HepG2 (cell line): ENCODE measurements at regions not wholly inside any gene's neighbourhood (a gene's known extent, or its start where the extent isn't known, plus 50 kb on each side); places are given as distances from the start of the nearest gene placed in this dataset.

ENCODE experiments used
- ATAC-seq: fragments of 200-7000 bp; cut with Tn5 transposase; 3 replicates; pipeline ENCODE4 v1.9.1; 2020; ENCODE audit warnings: mild to moderate bottlenecking, moderate library complexity
- BruUV-seq: library from RNA; stranded (reverse); fragments of 400-500 nt; replicated peaks from 2 replicates; lab custom pipeline; 2021; lab: Mats Ljungman, UMichigan
- CTCF ChIA-PET: fragments of 300-600 bp; formaldehyde crosslinking; extraction: SDS; loops from one replicate; lab custom pipeline; 2021; ENCODE audit warnings: low total read pairs, inconsistent platforms, low intra/inter-chr PET ratio; lab: Yijun Ruan, JAX
- POLR2A ChIA-PET: fragments of 350-600 bp; sonication (Branson Sonifier 250); formaldehyde crosslinking; loops from one replicate; lab custom pipeline; 2020; ENCODE audit warnings: antibody characterized with exemption, inconsistent platforms; lab: Yijun Ruan, JAX
- DNase-seq: peaks from one replicate; pipeline ENCODE4 v3.0.0-alpha.2; 2015; ENCODE audit warnings: low spot score
- FAIRE-seq: peaks from 3 replicates; lab custom pipeline; 2011; peaks lifted over from hg19 to GRCh38; lab: Jason Lieb, UNC
- H2AFZ ChIP-seq: one replicate; pipeline ENCODE4 v1.6.1; 2011; ENCODE audit warnings: low read length, inconsistent platforms
- H3K27ac ChIP-seq: fragments of 300-600 bp; 3 replicates; pipeline ENCODE4 v1.8.0; 2011; ENCODE audit warnings: mixed run types, mild to moderate bottlenecking, mixed read lengths, low read length, inconsistent platforms; ENCODE audit not compliant: insufficient read depth; ENCODE audit errors: extremely low read length
- H3K27me3 ChIP-seq, 2 experiments: fragments of 200-600 bp in 1 of 2; 2 replicates in 1 of 2; 3 replicates in 1 of 2; pipeline versions ENCODE4 v1.6.0 to v1.8.0; 2011; ENCODE audit warnings: low read length in 2 of 2, mild to moderate bottlenecking in 2 of 2, moderate library complexity in 2 of 2, inconsistent platforms in 1 of 2; ENCODE audit not compliant: insufficient read depth in 2 of 2, control insufficient read depth in 1 of 2
- H3K36me3 ChIP-seq, 2 experiments: fragments of 200-600 bp in 1 of 2; replicated peaks in 1 of 2; 2 replicates in 1 of 2; 3 replicates in 1 of 2; pipeline versions ENCODE4 v1.5.1 to v1.8.0; 2011; ENCODE audit warnings: low read length in 2 of 2, inconsistent platforms in 1 of 2; ENCODE audit not compliant: insufficient read depth in 2 of 2, control insufficient read depth in 1 of 2
- H3K4me1 ChIP-seq: 2 replicates; pipeline ENCODE4 v1.5.1; 2012; ENCODE audit warnings: low read length, inconsistent platforms; ENCODE audit not compliant: insufficient read depth
- H3K4me2 ChIP-seq: 2 replicates; pipeline ENCODE4 v1.6.0; 2011; ENCODE audit warnings: low read depth, low read length, inconsistent platforms
- H3K4me3 ChIP-seq, 3 experiments: fragments of 200-600 bp in 1 of 3; sonication (generic), shearing (Covaris generic) in 1 of 3; replicated peaks in 1 of 3; 2 replicates each; pipeline ENCODE4 v1.5.1; 2011 to 2016; ENCODE audit warnings: low read length in 3 of 3, inconsistent platforms in 2 of 3, low read depth in 2 of 3, mild to moderate bottlenecking in 2 of 3, control low read depth in 1 of 3, mixed read lengths in 1 of 3; ENCODE audit not compliant: insufficient read depth in 1 of 3
- H3K79me2 ChIP-seq: one replicate; pipeline ENCODE4 v1.6.1; 2011; ENCODE audit warnings: low read length, inconsistent platforms; ENCODE audit not compliant: insufficient read depth
- H3K9ac ChIP-seq: 2 replicates; pipeline ENCODE4 v1.6.0; 2011; ENCODE audit warnings: mild to moderate bottlenecking, low read depth, low read length, inconsistent platforms; ENCODE audit not compliant: insufficient read depth
- H3K9me3 ChIP-seq: 2 replicates; pipeline ENCODE4 v1.5.1; 2012; ENCODE audit warnings: mild to moderate bottlenecking, low read length
- H4K20me1 ChIP-seq: 2 replicates; pipeline ENCODE4 v1.6.0; 2011; ENCODE audit warnings: inconsistent platforms, mild to moderate bottlenecking, low read length, moderate library complexity; ENCODE audit not compliant: insufficient read depth
- HNRNPUL1 ChIP-seq: fragments of 200-400 bp; formaldehyde crosslinking; IDR thresholded peaks from 2 replicates; pipeline ENCODE4 v1.6.1; 2017; ENCODE audit warnings: low read depth, mild to moderate bottlenecking, low read length, moderate library complexity
- PRDM4 ChIP-seq: sonication (generic); formaldehyde crosslinking; IDR thresholded peaks from 2 replicates; pipeline ENCODE4 v1.9.0; 2021; ENCODE audit warnings: missing genetic modification reagents, borderline replicate concordance
- PRPF4 ChIP-seq: fragments of 200-400 bp; formaldehyde crosslinking; IDR thresholded peaks from 2 replicates; pipeline ENCODE4 v1.6.1; 2016; ENCODE audit warnings: low read length, low read depth; ENCODE audit not compliant: poor library complexity, severe bottlenecking
- ZC3H13 ChIP-seq: sonication (generic); formaldehyde crosslinking; IDR thresholded peaks from 2 replicates; pipeline ENCODE4 v1.8.1; 2023; ENCODE audit warnings: mild to moderate bottlenecking, missing genetic modification reagents, moderate library complexity
- ZMYM3 ChIP-seq: sonication (generic); formaldehyde crosslinking; IDR thresholded peaks from 2 replicates; pipeline ENCODE4 v1.5.1; 2020; ENCODE audit warnings: mild to moderate bottlenecking, missing genetic modification reagents
- ZUFSP ChIP-seq: sonication (generic); formaldehyde crosslinking; IDR thresholded peaks from 2 replicates; pipeline ENCODE4 v1.9.0; 2021; ENCODE audit warnings: missing genetic modification reagents, mild to moderate bottlenecking, borderline replicate concordance
- WGBS: methylation state at CpG from one replicate; pipeline ENCODE4 v1.1.6; 2017; ENCODE audit warnings: low lambda C conversion rate; 5-methylcytosine and 5-hydroxymethylcytosine counted together
- in situ Hi-C: cut with HindIII; loops from 2 replicates; pipeline ENCODE4 v1.10.0; 2017; ENCODE audit warnings: low pct_unique_long_range_greater_than_20kb; ENCODE audit not compliant: extremely low pct_ligation_motif_present
- intact Hi-C: fragments of 100-400 bp; cut with micrococcal nuclease; formaldehyde crosslinking; loops from one replicate; pipeline ENCODE4 v1.10.0; 2022; ENCODE audit not compliant: unreplicated experiment

- TF ChIP-seq ZUFSP (no peak), HNRNPUL1 (no peak)
Measured at GRCh38 chr18:75928706-75929105, 501.2 kb upstream of the SMIM21 start (continued).

- ChIA-PET CTCF (no interaction called here), POLR2A (no interaction called here)
- Histone ChIP-seq H2AFZ (no peak overlapping the region), H3K4me3 (no peak overlapping the region), H3K9me3 (no peaks in the 10 kb centered on the region), H3K9ac (no peak overlapping the region), H3K79me2 (no peaks in the 10 kb centered on the region), H3K27me3 (no peaks in the 10 kb centered on the region), H3K4me1 (no peaks in the 10 kb centered on the region), H3K4me2 (no peak overlapping the region), H3K36me3 (no peaks in the 10 kb centered on the region), H4K20me1 (no peaks in the 10 kb centered on the region), H3K27ac (no peak overlapping the region)
- FAIRE-seq (no peak), ATAC-seq (no peak), DNase-seq (no peak)
- in situ Hi-C loops = no loop called here
- intact Hi-C loops = no loop called here
- TF ChIP-seq ZC3H13 (CRISPR knock-in tag) (no peak), PRDM4 (CRISPR knock-in tag) (no peak), ZMYM3 (CRISPR knock-in tag) (no peak), PRPF4 (no peak)
- no TSS peak for BruUV-seq
- 45% methylated on average over 5 of the region's 5 CpGs for WGBS
Measured at GRCh38 chr18:75927791-75928190, 500.3 kb upstream of the SMIM21 start.
